ENCODE measurements at regions not wholly inside any gene's neighbourhood (a gene's known extent, or its start where the extent isn't known, plus 50 kb on each side); places are given as distances from the start of the nearest gene placed in this dataset.

GRCh38 chr16:85264752-85265151, 152.5 kb upstream of the CIBAR2 start:
- TF ChIP-seq CTCF (IDR thresholded peaks at IDR 0.05): no peak
- no peak for TF ChIP-seq POLR2A (IDR thresholded peaks at IDR 0.05)
